HEK293T (cell line): ENCODE measurements at regions not wholly inside any gene's neighbourhood (a gene's known extent, or its start where the extent isn't known, plus 50 kb on each side); places are given as distances from the start of the nearest gene placed in this dataset.

Source experiments
- BHLHE40 ChIP-seq: fragments of 450-650 bp; IDR thresholded peaks from 2 replicates; pipeline ENCODE4 v1.6.1; 2016; ENCODE audit warnings: mild to moderate bottlenecking, moderate library complexity, borderline replicate concordance
- CTBP1 ChIP-seq: fragments of 450-650 bp; IDR thresholded peaks from 2 replicates; pipeline ENCODE4 v1.6.1; 2016; ENCODE audit warnings: borderline replicate concordance
- ELF4 ChIP-seq: fragments of 450-650 bp; IDR thresholded peaks from 2 replicates; pipeline ENCODE4 v1.6.1; 2017; ENCODE audit warnings: antibody characterized with exemption
- FOXA1 ChIP-seq: fragments of 450-650 bp; IDR thresholded peaks from 2 replicates; pipeline ENCODE4 v1.6.1; 2016; ENCODE audit warnings: mild to moderate bottlenecking
- FOXK2 ChIP-seq: fragments of 450-650 bp; IDR thresholded peaks from 2 replicates; pipeline ENCODE4 v1.6.1; 2016; ENCODE audit warnings: mild to moderate bottlenecking
- FOXM1 ChIP-seq: fragments of 450-650 bp; IDR thresholded peaks from 2 replicates; pipeline ENCODE4 v1.6.1; 2017; ENCODE audit warnings: mild to moderate bottlenecking, borderline replicate concordance
- HDGF ChIP-seq: fragments of 450-650 bp; IDR thresholded peaks from 2 replicates; pipeline ENCODE4 v1.6.1; 2017; ENCODE audit warnings: antibody characterized with exemption, borderline replicate concordance
- L3MBTL2 ChIP-seq: fragments of 450-650 bp; conservative IDR thresholded peaks from 2 replicates; pipeline ENCODE4 v1.6.1; 2016; ENCODE audit warnings: mild to moderate bottlenecking
- LEF1 ChIP-seq: fragments of 450-650 bp; IDR thresholded peaks from 2 replicates; pipeline ENCODE4 v1.6.1; 2017; ENCODE audit warnings: mild to moderate bottlenecking, borderline replicate concordance
- PKNOX1 ChIP-seq: fragments of 450-650 bp; IDR thresholded peaks from 2 replicates; pipeline ENCODE4 v1.6.1; 2016
- SP1 ChIP-seq: fragments of 450-650 bp; IDR thresholded peaks from 2 replicates; pipeline ENCODE4 v1.6.1; 2017
- SUZ12 ChIP-seq: fragments of 450-650 bp; IDR thresholded peaks from 2 replicates; pipeline ENCODE4 v1.6.1; 2016; ENCODE audit warnings: mild to moderate bottlenecking
- TARDBP ChIP-seq: fragments of 450-650 bp; IDR thresholded peaks from 2 replicates; pipeline ENCODE4 v1.6.1; 2016
- ZNF384 ChIP-seq: fragments of 450-650 bp; IDR thresholded peaks from 2 replicates; pipeline ENCODE4 v1.6.1; 2016

- TF ChIP-seq ZNF384 (no peak), SUZ12 (no peak), SP1 (no peak), PKNOX1 (no peak), HDGF (no peak), ELF4 (no peak), L3MBTL2 (no peak), BHLHE40 (no peak), LEF1 (no peak), FOXA1 (no peak), FOXK2 (no peak), TARDBP (no peak), CTBP1 (no peak), FOXM1 (no peak)
Observed at GRCh38 chr20:51121901-51122412, 99.0 kb upstream of the KCNG1 start.
